A673 (cell line): ENCODE measurements at regions not wholly inside any gene's neighbourhood (a gene's known extent, or its start where the extent isn't known, plus 50 kb on each side); places are given as distances from the start of the nearest gene placed in this dataset.

Source experiments
- BruUV-seq: library from RNA; stranded (reverse); fragments of 400-500 nt; replicated peaks from 2 replicates; lab custom pipeline; 2021; lab: Mats Ljungman, UMichigan
- CTCF ChIA-PET: fragments of 300-600 bp; sonication (Branson Sonifier 250); formaldehyde crosslinking; loops from one replicate; lab custom pipeline; 2022; ENCODE audit warnings: antibody characterized with exemption; lab: Charles Lee
- POLR2A ChIA-PET: fragments of 300-600 bp; sonication (Branson Sonifier 250); formaldehyde crosslinking; loops from one replicate; lab custom pipeline; 2022; ENCODE audit warnings: antibody characterized with exemption; ENCODE audit not compliant: low non-redundant PET; lab: Charles Lee
- DNase-seq: peaks from one replicate; pipeline ENCODE4 v3.0.0-alpha.2; 2015; ENCODE audit warnings: low spot score
- H3K27ac ChIP-seq: fragments of 200-600 bp; sonication (generic); 2 replicates; pipeline ENCODE4 v1.5.1; 2016; ENCODE audit warnings: mixed run types, low read depth, mild to moderate bottlenecking, mixed read lengths, antibody characterized with exemption, low read length; ENCODE audit not compliant: poor library complexity, severe bottlenecking
- H3K27me3 ChIP-seq: fragments of 200-600 bp; sonication (generic); replicated peaks from 2 replicates; pipeline ENCODE4 v1.6.1; 2017; ENCODE audit warnings: mixed run types, low read depth, mild to moderate bottlenecking, mixed read lengths, antibody characterized with exemption, low read length; ENCODE audit not compliant: insufficient read depth, poor library complexity
- H3K36me3 ChIP-seq: fragments of 200-600 bp; sonication (generic); 2 replicates; pipeline ENCODE4 v1.6.1; 2016; ENCODE audit warnings: mixed run types, mild to moderate bottlenecking, mixed read lengths, antibody characterized with exemption, low read length; ENCODE audit not compliant: insufficient read depth, poor library complexity, severe bottlenecking
- H3K4me1 ChIP-seq: fragments of 200-600 bp; sonication (generic); 2 replicates; pipeline ENCODE4 v1.6.1; 2017; ENCODE audit warnings: mixed run types, mild to moderate bottlenecking, mixed read lengths, antibody characterized with exemption, low read length; ENCODE audit not compliant: insufficient read depth, poor library complexity, severe bottlenecking
- H3K4me3 ChIP-seq: fragments of 200-600 bp; sonication (generic); 2 replicates; pipeline ENCODE4 v1.5.1; 2016; ENCODE audit warnings: low read depth, mixed run types, mild to moderate bottlenecking, mixed read lengths, low read length; ENCODE audit not compliant: poor library complexity, severe bottlenecking
- H3K9me3 ChIP-seq: fragments of 200-600 bp; sonication (generic); 2 replicates; pipeline ENCODE4 v1.6.1; 2016; ENCODE audit warnings: mixed run types, low read depth, mild to moderate bottlenecking, mixed read lengths, antibody characterized with exemption, low read length; ENCODE audit not compliant: poor library complexity, severe bottlenecking
- CTCF ChIP-seq: fragments of 300-800, 200-600 bp; sonication (generic); conservative IDR thresholded peaks from 2 replicates; pipeline ENCODE4 v1.5.1; 2017; ENCODE audit warnings: low read depth, mild to moderate bottlenecking, antibody characterized with exemption, low read length, moderate library complexity, mixed read lengths
- EZH2 ChIP-seq: fragments of 200-600 bp; sonication (generic); IDR thresholded peaks from 2 replicates; pipeline ENCODE4 v1.6.1; 2017; ENCODE audit warnings: borderline replicate concordance, low read depth, mild to moderate bottlenecking, mixed read lengths, antibody characterized with exemption, low read length; ENCODE audit not compliant: poor library complexity, severe bottlenecking
- intact Hi-C: fragments of 100-400 bp; cut with micrococcal nuclease; formaldehyde crosslinking; loops from one replicate; pipeline ENCODE4 v1.10.0; 2022; ENCODE audit not compliant: unreplicated experiment

GRCh38 chr1:90836345-90836679, 119.2 kb upstream of the BARHL2 start:
- H3K27me3 ChIP-seq = peaks cover 14% of the 10 kb centered on the region

GRCh38 chr1:90835661-90836344, 118.7 kb upstream of the BARHL2 start:
- TF ChIP-seq CTCF = no peak
- no peak for TF ChIP-seq EZH2
- H3K27me3 ChIP-seq = peaks cover 14% of the 10 kb centered on the region
- POLR2A ChIA-PET = no interaction called here
- intact Hi-C loops = no loop called here
- BruUV-seq = no TSS peak
- CTCF ChIA-PET = no interaction called here
- DNase-seq = no peak
- no peak overlapping the region for H3K27ac ChIP-seq
- H3K36me3 ChIP-seq = no peaks in the 10 kb centered on the region
- H3K4me1 ChIP-seq = peaks cover 8% of the 10 kb centered on the region
- H3K4me3 ChIP-seq = no peak overlapping the region
- H3K9me3 ChIP-seq = no peaks in the 10 kb centered on the region

More at GRCh38 chr1:90836345-90836679, 119.2 kb upstream of the BARHL2 start:
- no peak overlapping the region for H3K4me3 ChIP-seq
- TF ChIP-seq CTCF (no peak), EZH2 (no peak)
- intact Hi-C loops = no loop called here
- ChIA-PET POLR2A (no interaction called here), CTCF (no interaction called here)
- no peaks in the 10 kb centered on the region for H3K36me3 ChIP-seq
- no peaks in the 10 kb centered on the region for H3K9me3 ChIP-seq
- DNase-seq = no peak
- H3K4me1 ChIP-seq = peaks cover 8% of the 10 kb centered on the region
- no TSS peak for BruUV-seq
- H3K27ac ChIP-seq = no peak overlapping the region

GRCh38 chr1:90834886-90835660, 118.0 kb upstream of the BARHL2 start:
- intact Hi-C loops = no loop called here
- peaks cover 8% of the 10 kb centered on the region for H3K4me1 ChIP-seq
- no peaks in the 10 kb centered on the region for H3K36me3 ChIP-seq
- POLR2A ChIA-PET = no interaction called here
- TF ChIP-seq EZH2 = no peak
- no peak for TF ChIP-seq CTCF
- no peak overlapping the region for H3K4me3 ChIP-seq
- H3K27ac ChIP-seq = no peak overlapping the region
- DNase-seq = peak; percentile 77
- H3K27me3 ChIP-seq = peaks cover 14% of the 10 kb centered on the region
- BruUV-seq = no TSS peak
- CTCF ChIA-PET = interaction anchor here (0.6 kb wide), 1 partner anchor 967 kb away, joined by 11 read pairs; no protein-coding TSS in a partner anchor
- no peaks in the 10 kb centered on the region for H3K9me3 ChIP-seq
